ENCODE measurements at regions not wholly inside any gene's neighbourhood (a gene's known extent, or its start where the extent isn't known, plus 50 kb on each side); places are given as distances from the start of the nearest gene placed in this dataset.

GRCh38 chr1:47507881-47508701 is 70.2 kb downstream of the FOXD2 start:
- TF ChIP-seq EZH2 (IDR thresholded peaks at IDR 0.05; ENCODE audit: borderline replicate concordance, low read length) (no peak), CTCF (IDR thresholded peaks at IDR 0.05; ENCODE audit: low read length) (no peak)

Data from OCI-LY1 (cell line).